HEK293 (cell line): ENCODE measurements at regions not wholly inside any gene's neighbourhood (a gene's known extent, or its start where the extent isn't known, plus 50 kb on each side); places are given as distances from the start of the nearest gene placed in this dataset.
"Not testable (repeated sequence)": the region's sequence is repeated elsewhere in the genome, so short reads cannot be mapped to it uniquely, and the experiment has no call there.

Experiments
- CTCF ChIA-PET: fragments of 350-600 bp; formaldehyde crosslinking; extraction: SDS; loops from one replicate; lab custom pipeline; 2021; ENCODE audit warnings: antibody characterized with exemption; lab: Yijun Ruan, JAX
- POLR2A ChIA-PET: fragments of 300-600 bp; formaldehyde crosslinking; extraction: SDS; loops from one replicate; lab custom pipeline; 2020; ENCODE audit warnings: antibody characterized with exemption, inconsistent platforms; lab: Yijun Ruan, JAX
- H3K27ac ChIP-seq: fragments of 200-500 bp; sonication (Bioruptor generic); 2 replicates; pipeline ENCODE4 v1.5.1; 2014; ENCODE audit warnings: low read depth, low read length, control low read depth, inconsistent platforms; ENCODE audit errors: extremely low read depth
- H3K36me3 ChIP-seq, 2 experiments: fragments of 200-500 bp in 1 of 2; sonication (Bioruptor generic) in 1 of 2; 1 replicate in 1 of 2; 2 replicates in 1 of 2; pipeline ENCODE4 v1.5.1; 2014 to 2017; ENCODE audit warnings: inconsistent platforms in 2 of 2, low read length in 2 of 2; ENCODE audit not compliant: control insufficient read depth in 2 of 2, insufficient read depth in 1 of 2
- H3K4me1 ChIP-seq: fragments of 200-500 bp; sonication (Bioruptor generic); 2 replicates; pipeline ENCODE4 v1.5.1; 2014; ENCODE audit warnings: mild to moderate bottlenecking, low read length, inconsistent platforms; ENCODE audit not compliant: control insufficient read depth, insufficient read depth
- H3K4me3 ChIP-seq: 2 replicates; pipeline ENCODE4 v1.5.1; 2011; ENCODE audit warnings: low read depth, mild to moderate bottlenecking, control low read depth, low read length, moderate library complexity
- H3K9me3 ChIP-seq: fragments of 200-500 bp; sonication (Bioruptor generic); 2 replicates; pipeline ENCODE4 v1.5.1; 2014; ENCODE audit warnings: low read depth, low read length, inconsistent platforms; ENCODE audit not compliant: control insufficient read depth, insufficient read depth
- BCL11B ChIP-seq: fragments of 450-650 bp; formaldehyde crosslinking; IDR thresholded peaks from 2 replicates; pipeline ENCODE4 v1.5.1; 2016; ENCODE audit warnings: low read depth, missing biosample characterization, missing genetic modification characterization
- EGR2 ChIP-seq: fragments of 450-650 bp; formaldehyde crosslinking; IDR thresholded peaks from 2 replicates; pipeline ENCODE4 v1.5.1; 2016; ENCODE audit warnings: low read depth, missing biosample characterization, missing genetic modification characterization
- GLI2 ChIP-seq: fragments of 450-650 bp; formaldehyde crosslinking; IDR thresholded peaks from 2 replicates; pipeline ENCODE4; 2017; ENCODE audit warnings: missing biosample characterization, missing genetic modification characterization, low read depth, borderline replicate concordance
- GLI4 ChIP-seq: fragments of 450-650 bp; formaldehyde crosslinking; IDR thresholded peaks from 2 replicates; pipeline ENCODE4 v1.5.1; 2016; ENCODE audit warnings: missing biosample characterization, missing genetic modification characterization
- HOXA7 ChIP-seq: sonication (generic); formaldehyde crosslinking; IDR thresholded peaks from 2 replicates; pipeline ENCODE4 v1.8.1; 2022; ENCODE audit warnings: missing genetic modification reagents, borderline replicate concordance
- KLF8 ChIP-seq: fragments of 450-650 bp; formaldehyde crosslinking; IDR thresholded peaks from 2 replicates; pipeline ENCODE4 v1.5.1; 2016; ENCODE audit warnings: missing biosample characterization, missing genetic modification characterization
- OVOL3 ChIP-seq: fragments of 450-650 bp; formaldehyde crosslinking; IDR thresholded peaks from 2 replicates; pipeline ENCODE4 v1.5.1; 2016; ENCODE audit warnings: missing biosample characterization, missing genetic modification characterization
- PRDM4 ChIP-seq: fragments of 450-650 bp; formaldehyde crosslinking; IDR thresholded peaks from 2 replicates; pipeline ENCODE4 v1.5.1; 2017; ENCODE audit warnings: missing biosample characterization, missing genetic modification characterization
- TCF7L2 ChIP-seq: IDR thresholded peaks from 2 replicates; pipeline ENCODE4 v1.6.1; 2011; ENCODE audit warnings: low read depth, mild to moderate bottlenecking, inconsistent platforms, low read length, moderate library complexity, borderline replicate concordance
- TRIM28 ChIP-seq: IDR thresholded peaks from 2 replicates; pipeline ENCODE4 v1.6.1; 2011; ENCODE audit warnings: low read length, control low read depth, borderline replicate concordance
- ZBTB8A ChIP-seq: fragments of 450-650 bp; formaldehyde crosslinking; IDR thresholded peaks from 2 replicates; pipeline ENCODE4 v1.5.1; 2016; ENCODE audit warnings: missing biosample characterization, missing genetic modification characterization
- ZNF138 ChIP-seq: fragments of 450-650 bp; formaldehyde crosslinking; IDR thresholded peaks from 2 replicates; pipeline ENCODE4 v1.5.1; 2016; ENCODE audit warnings: missing biosample characterization, missing genetic modification characterization, borderline replicate concordance
- ZNF157 ChIP-seq: fragments of 450-650 bp; formaldehyde crosslinking; IDR thresholded peaks from 2 replicates; pipeline ENCODE4 v1.5.1; 2016; ENCODE audit warnings: missing biosample characterization, missing genetic modification characterization
- ZNF16 ChIP-seq: fragments of 450-650 bp; formaldehyde crosslinking; IDR thresholded peaks from 2 replicates; pipeline ENCODE4 v1.5.1; 2016; ENCODE audit warnings: low read depth, missing biosample characterization, missing genetic modification characterization
- ZNF266 ChIP-seq: fragments of 450-650 bp; formaldehyde crosslinking; IDR thresholded peaks from 2 replicates; pipeline ENCODE4 v1.5.1; 2016; ENCODE audit warnings: missing biosample characterization, missing genetic modification characterization, low read depth
- ZNF324 ChIP-seq: fragments of 450-650 bp; formaldehyde crosslinking; IDR thresholded peaks from 2 replicates; pipeline ENCODE4 v1.5.1; 2016; ENCODE audit warnings: missing biosample characterization, missing genetic modification characterization
- ZNF350 ChIP-seq: fragments of 450-650 bp; formaldehyde crosslinking; IDR thresholded peaks from 2 replicates; pipeline ENCODE4 v1.5.0; 2017; ENCODE audit warnings: missing biosample characterization, mild to moderate bottlenecking, missing genetic modification characterization
- ZNF362 ChIP-seq: fragments of 450-650 bp; formaldehyde crosslinking; IDR thresholded peaks from 2 replicates; pipeline ENCODE4 v1.5.1; 2016; ENCODE audit warnings: missing biosample characterization, missing genetic modification characterization
- ZNF521 ChIP-seq: fragments of 450-650 bp; formaldehyde crosslinking; IDR thresholded peaks from 2 replicates; pipeline ENCODE4 v1.5.1; 2017; ENCODE audit warnings: missing biosample characterization, mild to moderate bottlenecking, missing genetic modification characterization
- ZNF560 ChIP-seq: fragments of 450-650 bp; formaldehyde crosslinking; IDR thresholded peaks from 2 replicates; pipeline ENCODE4 v1.5.1; 2017; ENCODE audit warnings: missing biosample characterization, missing genetic modification characterization, borderline replicate concordance
- ZNF792 ChIP-seq: fragments of 450-650 bp; formaldehyde crosslinking; IDR thresholded peaks from 2 replicates; pipeline ENCODE4 v1.5.1; 2016; ENCODE audit warnings: missing biosample characterization, missing genetic modification characterization
- ZNF837 ChIP-seq: fragments of 450-650 bp; formaldehyde crosslinking; IDR thresholded peaks from 2 replicates; pipeline ENCODE4 v1.5.1; 2016; ENCODE audit warnings: missing biosample characterization, missing genetic modification characterization
- ZSCAN30 ChIP-seq: fragments of 450-650 bp; IDR thresholded peaks from 2 replicates; pipeline ENCODE4 v1.5.1; 2018; ENCODE audit warnings: missing biosample characterization, mild to moderate bottlenecking, missing genetic modification characterization, moderate library complexity
- ZSCAN4 ChIP-seq: fragments of 450-650 bp; formaldehyde crosslinking; IDR thresholded peaks from 2 replicates; pipeline ENCODE4 v1.5.1; 2017; ENCODE audit warnings: missing biosample characterization, missing genetic modification characterization
- TF ChIP-seq, protein P1 (sequence below): fragments of 450-650 bp; formaldehyde crosslinking; IDR thresholded peaks from 2 replicates; pipeline ENCODE4 v1.5.1; 2016; ENCODE audit warnings: missing biosample characterization, missing genetic modification characterization

DNA sequence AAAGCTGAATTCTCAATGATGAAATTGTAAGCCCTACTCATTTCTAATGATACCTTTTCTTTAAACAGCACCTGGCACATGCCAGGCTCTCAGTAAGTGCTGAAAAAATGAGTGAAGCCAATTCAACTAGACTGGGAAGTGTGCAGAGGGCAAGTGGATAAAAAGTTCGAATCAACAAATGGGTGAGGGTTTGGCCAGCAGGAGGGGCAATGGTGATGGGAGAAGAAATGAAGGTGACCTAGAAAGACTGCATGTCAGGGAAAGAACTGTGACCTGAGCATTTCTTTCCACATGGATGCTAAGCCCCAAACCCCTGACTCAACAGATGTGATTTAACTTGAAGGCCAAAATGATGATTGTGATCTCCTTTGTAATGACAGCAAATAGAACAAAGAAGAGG, 54.6 kb downstream of the DKK1 start:
- CTCF ChIA-PET = no interaction called here
- H3K4me3 ChIP-seq = no peak overlapping the region
- H3K27ac ChIP-seq = no peak overlapping the region
- H3K9me3 ChIP-seq = no peaks in the 10 kb centered on the region
- no peaks in the 10 kb centered on the region for H3K4me1 ChIP-seq
- no peaks in the 10 kb centered on the region for H3K36me3 ChIP-seq
- POLR2A ChIA-PET = no interaction called here
- TF ChIP-seq TRIM28 (no peak), ZNF350 (tag by site-specific recombination) (no peak), ZNF324 (tag by site-specific recombination) (no peak), ZNF157 (tag by site-specific recombination) (no peak), ZNF138 (tag by site-specific recombination) (no peak), TCF7L2 (no peak), GLI2 (tag by site-specific recombination) (no peak), ZNF792 (tag by site-specific recombination) (no peak), OVOL3 (tag by site-specific recombination) (no peak), EGR2 (tag by site-specific recombination) (no peak), BCL11B (tag by site-specific recombination) (no peak), PRDM4 (tag by site-specific recombination) (no peak), KLF8 (no peak), ZNF266 (tag by site-specific recombination) (no peak), ZBTB8A (tag by site-specific recombination) (no peak)
- TF ChIP-seq, protein P1, sequence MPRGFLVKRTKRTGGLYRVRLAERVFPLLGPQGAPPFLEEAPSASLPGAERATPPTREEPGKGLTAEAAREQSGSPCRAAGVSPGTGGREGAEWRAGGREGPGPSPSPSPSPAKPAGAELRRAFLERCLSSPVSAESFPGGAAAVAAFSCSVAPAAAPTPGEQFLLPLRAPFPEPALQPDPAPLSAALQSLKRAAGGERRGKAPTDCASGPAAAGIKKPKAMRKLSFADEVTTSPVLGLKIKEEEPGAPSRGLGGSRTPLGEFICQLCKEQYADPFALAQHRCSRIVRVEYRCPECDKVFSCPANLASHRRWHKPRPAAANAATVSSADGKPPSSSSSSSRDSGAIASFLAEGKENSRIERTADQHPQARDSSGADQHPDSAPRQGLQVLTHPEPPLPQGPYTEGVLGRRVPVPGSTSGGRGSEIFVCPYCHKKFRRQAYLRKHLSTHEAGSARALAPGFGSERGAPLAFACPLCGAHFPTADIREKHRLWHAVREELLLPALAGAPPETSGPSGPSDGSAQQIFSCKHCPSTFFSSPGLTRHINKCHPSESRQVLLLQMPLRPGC = no peak

GRCh38 chr10:52374207-52374606, 60.1 kb downstream of the DKK1 start:
- POLR2A ChIA-PET, H3K4me1 ChIP-seq, H3K27ac ChIP-seq, H3K9me3 ChIP-seq, H3K4me3 ChIP-seq, CTCF ChIA-PET, H3K36me3 ChIP-seq: not testable (repeated sequence)

GRCh38 chr10:52376694-52377354, 62.7 kb downstream of the DKK1 start:
- POLR2A ChIA-PET = no interaction called here
- no peaks in the 10 kb centered on the region for H3K9me3 ChIP-seq
- no peaks in the 10 kb centered on the region for H3K36me3 ChIP-seq
- no peak overlapping the region for H3K27ac ChIP-seq
- no peaks in the 10 kb centered on the region for H3K4me1 ChIP-seq
- CTCF ChIA-PET = interaction anchor here (0.7 kb wide), 1 partner anchor 28 kb away, joined by 3 read pairs; no protein-coding TSS in a partner anchor
- no peak overlapping the region for H3K4me3 ChIP-seq
- no peak for TF ChIP-seq ZNF16 (tag by site-specific recombination)
- TF ChIP-seq HOXA7 (CRISPR knock-in tag) = no peak
- TF ChIP-seq ZSCAN4 (tag by site-specific recombination) = no peak
- no peak for TF ChIP-seq ZNF362 (tag by site-specific recombination)
- TF ChIP-seq ZSCAN30 (tag by site-specific recombination) = no peak
- no peak for TF ChIP-seq GLI4
- no peak for TF ChIP-seq ZNF560 (tag by site-specific recombination)
- TF ChIP-seq ZNF837 (tag by site-specific recombination) = no peak
- TF ChIP-seq ZNF521 (tag by site-specific recombination) = no peak
